ENCODE measurements at regions not wholly inside any gene's neighbourhood (a gene's known extent, or its start where the extent isn't known, plus 50 kb on each side); places are given as distances from the start of the nearest gene placed in this dataset.

- TF ChIP-seq POLR2AphosphoS5 (IDR thresholded peaks at IDR 0.05; ENCODE audit: low read depth, low read length) (no peak), POLR2A (IDR thresholded peaks at IDR 0.05; ENCODE audit: low read depth, low read length) (no peak)
Measured at GRCh38 chr1:96372881-96373280, 348.7 kb upstream of the PTBP2 start.

All from GM12892 (cell line).